ENCODE measurements at regions not wholly inside any gene's neighbourhood (a gene's known extent, or its start where the extent isn't known, plus 50 kb on each side); places are given as distances from the start of the nearest gene placed in this dataset.

- Histone ChIP-seq H3K4me3 (peak overlapping the region; percentile 8), H3K9me3 (replicated peaks) (no peaks in the 10 kb centered on the region), H3K27ac (replicated peaks) (peak overlapping the region; percentile 71), H3K27me3 (ENCODE audit: low read depth) (no peaks in the 10 kb centered on the region), H3K36me3 (no peaks in the 10 kb centered on the region), H3K4me1 (peaks cover 36% of the 10 kb centered on the region)
- no peak for DNase-seq
- TF ChIP-seq CTCF (IDR thresholded peaks at IDR 0.05; ENCODE audit: borderline replicate concordance) = no peak
- intact Hi-C loops (cut with micrococcal nuclease) = loop anchor here (10.0 kb wide), 2 partner anchors 107 to 143 kb away; partner anchors contain the start of gene LIFR
Observed at GRCh38 chr5:38662090-38662489, 105.6 kb upstream of the LIFR start.

GRCh38 chr5:38663249-38663648 lies 106.8 kb upstream of the LIFR start:
- Histone ChIP-seq H3K9me3 (replicated peaks) (no peaks in the 10 kb centered on the region), H3K4me1 (peaks cover 34% of the 10 kb centered on the region), H3K36me3 (no peaks in the 10 kb centered on the region), H3K27me3 (ENCODE audit: low read depth) (no peaks in the 10 kb centered on the region), H3K27ac (replicated peaks) (no peak overlapping the region), H3K4me3 (no peak overlapping the region)
- no peak for TF ChIP-seq CTCF (IDR thresholded peaks at IDR 0.05; ENCODE audit: borderline replicate concordance)
- DNase-seq = no peak
- intact Hi-C loops (cut with micrococcal nuclease) = loop anchor here (10.0 kb wide), 2 partner anchors 108 to 142 kb away; partner anchors contain the start of gene LIFR

GRCh38 chr5:38666668-38667498 lies 110.4 kb upstream of the LIFR start:
- Histone ChIP-seq H3K4me1 (peaks cover 28% of the 10 kb centered on the region), H3K27ac (replicated peaks) (peak overlapping the region; percentile 70), H3K4me3 (no peak overlapping the region), H3K27me3 (ENCODE audit: low read depth) (no peaks in the 10 kb centered on the region), H3K36me3 (no peaks in the 10 kb centered on the region), H3K9me3 (replicated peaks) (no peaks in the 10 kb centered on the region)
- peak; percentile 43 for DNase-seq
- intact Hi-C loops (cut with micrococcal nuclease) = loop anchor here (10.0 kb wide), 2 partner anchors 112 to 138 kb away; partner anchors contain the start of gene LIFR
- peak; percentile 86 for TF ChIP-seq CTCF (IDR thresholded peaks at IDR 0.05; ENCODE audit: borderline replicate concordance)

GRCh38 chr5:38667499-38667776 lies 111.0 kb upstream of the LIFR start:
- H3K4me3 ChIP-seq = no peak overlapping the region
- DNase-seq = no peak
- H3K27me3 ChIP-seq (ENCODE audit: low read depth) = no peaks in the 10 kb centered on the region
- H3K36me3 ChIP-seq = no peaks in the 10 kb centered on the region
- intact Hi-C loops (cut with micrococcal nuclease) = loop anchor here (10.0 kb wide), 2 partner anchors 113 to 137 kb away; partner anchors contain the start of gene LIFR
- H3K9me3 ChIP-seq (replicated peaks) = no peaks in the 10 kb centered on the region
- no peak for TF ChIP-seq CTCF (IDR thresholded peaks at IDR 0.05; ENCODE audit: borderline replicate concordance)
- H3K27ac ChIP-seq (replicated peaks) = no peak overlapping the region
- H3K4me1 ChIP-seq = peaks cover 23% of the 10 kb centered on the region

GRCh38 chr5:38669361-38669880 lies 113.0 kb upstream of the LIFR start:
- no peak for DNase-seq
- no peaks in the 10 kb centered on the region for H3K36me3 ChIP-seq
- H3K9me3 ChIP-seq (replicated peaks) = no peaks in the 10 kb centered on the region
- no peaks in the 10 kb centered on the region for H3K27me3 ChIP-seq (ENCODE audit: low read depth)
- no peak overlapping the region for H3K4me3 ChIP-seq
- no peak for TF ChIP-seq CTCF (IDR thresholded peaks at IDR 0.05; ENCODE audit: borderline replicate concordance)
- H3K27ac ChIP-seq (replicated peaks) = no peak overlapping the region
- intact Hi-C loops (cut with micrococcal nuclease) = loop anchor here (10.0 kb wide), 2 partner anchors 115 to 135 kb away; partner anchors contain the start of gene LIFR
- H3K4me1 ChIP-seq = peaks cover 11% of the 10 kb centered on the region

Data from left ventricle myocardium inferior (tissue), 1 donor.